AG10803 (cell line): ENCODE measurements at regions not wholly inside any gene's neighbourhood (a gene's known extent, or its start where the extent isn't known, plus 50 kb on each side); places are given as distances from the start of the nearest gene placed in this dataset.

Experiments
- DNase-seq: peaks from one replicate; pipeline ENCODE4 v3.0.0; 2010; ENCODE audit warnings: low read depth
- H3K4me3 ChIP-seq: 2 replicates; pipeline ENCODE4 v1.5.1; 2011; ENCODE audit warnings: mild to moderate bottlenecking, low read length, control low read depth
- TF ChIP-seq, protein P1 (sequence below): conservative IDR thresholded peaks from 2 replicates; pipeline ENCODE4 v1.5.1; 2011; ENCODE audit warnings: mild to moderate bottlenecking, low read length, control low read depth, inconsistent platforms

DNA sequence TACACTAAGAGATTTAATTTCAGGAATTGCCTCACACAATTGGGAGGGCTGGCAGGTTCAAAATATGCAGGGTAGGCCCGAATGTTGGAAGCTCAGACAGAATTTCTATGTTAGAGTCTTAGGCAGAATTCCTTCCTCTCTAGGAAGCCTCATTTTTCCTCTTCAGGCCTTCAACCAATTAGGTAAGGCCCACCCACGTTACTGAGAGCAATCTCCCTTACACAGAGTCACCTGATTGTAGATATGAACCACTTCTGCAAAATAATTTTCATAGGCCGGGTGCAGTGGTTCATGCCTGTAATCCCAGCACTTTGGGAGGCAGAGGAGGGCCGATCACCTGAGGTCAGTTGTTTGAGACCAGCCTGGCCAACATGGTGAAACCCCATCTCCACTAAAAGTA lies 50.2 kb upstream of the HIVEP1 start:
- TF ChIP-seq, protein P1, sequence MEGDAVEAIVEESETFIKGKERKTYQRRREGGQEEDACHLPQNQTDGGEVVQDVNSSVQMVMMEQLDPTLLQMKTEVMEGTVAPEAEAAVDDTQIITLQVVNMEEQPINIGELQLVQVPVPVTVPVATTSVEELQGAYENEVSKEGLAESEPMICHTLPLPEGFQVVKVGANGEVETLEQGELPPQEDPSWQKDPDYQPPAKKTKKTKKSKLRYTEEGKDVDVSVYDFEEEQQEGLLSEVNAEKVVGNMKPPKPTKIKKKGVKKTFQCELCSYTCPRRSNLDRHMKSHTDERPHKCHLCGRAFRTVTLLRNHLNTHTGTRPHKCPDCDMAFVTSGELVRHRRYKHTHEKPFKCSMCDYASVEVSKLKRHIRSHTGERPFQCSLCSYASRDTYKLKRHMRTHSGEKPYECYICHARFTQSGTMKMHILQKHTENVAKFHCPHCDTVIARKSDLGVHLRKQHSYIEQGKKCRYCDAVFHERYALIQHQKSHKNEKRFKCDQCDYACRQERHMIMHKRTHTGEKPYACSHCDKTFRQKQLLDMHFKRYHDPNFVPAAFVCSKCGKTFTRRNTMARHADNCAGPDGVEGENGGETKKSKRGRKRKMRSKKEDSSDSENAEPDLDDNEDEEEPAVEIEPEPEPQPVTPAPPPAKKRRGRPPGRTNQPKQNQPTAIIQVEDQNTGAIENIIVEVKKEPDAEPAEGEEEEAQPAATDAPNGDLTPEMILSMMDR = no peak
- DNase-seq = no peak
- no peak overlapping the region for H3K4me3 ChIP-seq

DNA sequence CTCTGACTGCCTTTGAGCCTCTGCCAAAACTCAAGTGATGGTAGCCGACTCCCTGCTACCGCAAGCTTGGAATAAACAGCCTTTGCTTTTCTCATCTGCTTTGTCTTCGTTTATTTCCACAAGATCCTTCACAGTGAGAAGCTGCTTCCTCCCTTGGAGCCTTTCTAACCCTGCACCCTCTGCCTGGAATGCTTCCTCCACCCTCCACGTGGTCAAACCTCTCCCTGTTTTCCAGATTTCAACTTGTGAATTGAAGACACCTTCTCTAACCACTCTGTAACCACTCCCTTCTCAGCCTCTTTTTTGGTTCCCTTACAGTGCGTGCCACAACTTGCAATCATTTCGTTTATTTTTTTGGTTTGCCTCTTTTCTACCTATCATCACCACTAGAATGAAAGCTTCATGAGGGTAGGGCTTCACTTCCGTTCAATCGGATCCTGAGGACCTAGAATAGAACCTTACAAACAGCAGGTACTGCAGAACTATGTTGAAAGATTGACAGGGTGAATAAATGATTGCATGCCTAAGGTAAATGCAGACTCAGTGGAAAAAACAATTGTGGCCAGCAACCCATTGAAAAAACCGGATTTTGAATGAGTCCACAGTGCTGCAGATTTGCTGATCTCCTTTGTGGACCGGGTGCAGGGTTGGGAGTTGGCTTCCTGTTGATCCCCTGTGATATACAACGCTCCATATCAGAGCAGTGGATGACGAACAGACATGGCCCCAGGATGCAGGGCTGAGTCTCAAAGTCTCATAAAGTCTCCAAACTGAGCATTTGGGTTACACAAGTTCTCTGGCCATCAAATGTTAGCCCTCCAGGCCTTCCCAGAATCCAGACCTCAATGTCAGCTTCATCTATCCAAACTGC lies 51.0 kb upstream of the HIVEP1 start:
- H3K4me3 ChIP-seq = no peak overlapping the region
- no peak for DNase-seq
- TF ChIP-seq, protein P1 = no peak

DNA sequence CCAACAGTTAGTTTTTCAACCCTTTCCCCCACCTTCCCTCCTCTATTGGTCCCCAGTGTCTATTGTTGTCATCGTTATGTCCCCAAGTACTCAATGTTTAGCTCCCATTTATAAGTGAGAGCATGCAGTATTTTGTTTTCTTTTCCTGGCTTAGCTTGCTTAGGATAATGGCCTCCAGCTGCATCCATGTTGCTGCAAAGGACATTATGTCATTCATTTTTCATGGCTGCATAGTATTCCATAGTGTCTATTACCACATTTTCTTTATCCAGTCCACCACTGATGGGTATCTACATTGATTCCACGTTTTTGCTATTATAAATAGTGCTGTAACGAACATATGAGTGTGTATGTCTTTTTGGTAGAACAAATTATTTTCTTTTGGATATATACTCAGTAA lies 55.3 kb upstream of the HIVEP1 start:
- TF ChIP-seq, protein P1 = no peak
- no peak overlapping the region for H3K4me3 ChIP-seq
- DNase-seq = no peak

DNA sequence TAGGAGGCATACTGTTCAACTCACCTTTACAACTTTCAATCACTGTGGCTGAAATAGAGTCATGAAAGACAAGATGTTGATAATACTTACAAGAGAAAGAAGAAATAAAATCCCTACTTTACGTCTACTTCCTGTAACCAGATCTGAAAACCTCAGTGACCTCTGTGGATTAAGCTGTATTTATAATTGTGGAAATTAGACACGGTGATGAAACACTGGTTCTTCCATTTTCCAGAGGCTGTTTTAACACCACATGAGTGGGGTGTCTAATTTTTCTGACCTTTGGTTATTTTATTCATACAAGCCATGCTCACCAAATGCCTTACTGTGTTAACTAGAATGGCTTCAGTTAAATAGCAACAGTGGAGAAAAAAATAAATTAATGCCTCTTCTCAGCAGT lies 58.5 kb upstream of the HIVEP1 start:
- no peak for DNase-seq
- TF ChIP-seq, protein P1 = no peak
- H3K4me3 ChIP-seq = no peak overlapping the region

DNA sequence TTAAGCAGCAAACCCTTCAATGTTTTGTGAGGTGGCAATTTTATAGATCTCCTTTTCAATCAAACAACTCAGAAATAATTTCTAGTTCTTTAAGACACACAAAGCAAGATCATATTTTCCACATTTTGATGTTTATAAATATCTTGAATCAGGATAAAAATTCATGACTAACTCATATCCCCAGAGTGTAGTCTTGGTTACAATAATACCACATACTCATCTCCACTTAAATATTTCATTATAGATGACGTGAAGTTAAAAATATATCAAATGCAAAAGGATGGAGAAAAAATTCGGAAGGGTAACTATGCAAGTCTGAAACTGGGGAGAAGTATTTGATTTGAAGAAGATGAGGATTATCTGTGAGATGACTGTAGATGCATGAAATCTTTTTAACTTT lies 59.8 kb upstream of the HIVEP1 start:
- DNase-seq = peak; percentile 8
- TF ChIP-seq, protein P1 = no peak

DNA sequence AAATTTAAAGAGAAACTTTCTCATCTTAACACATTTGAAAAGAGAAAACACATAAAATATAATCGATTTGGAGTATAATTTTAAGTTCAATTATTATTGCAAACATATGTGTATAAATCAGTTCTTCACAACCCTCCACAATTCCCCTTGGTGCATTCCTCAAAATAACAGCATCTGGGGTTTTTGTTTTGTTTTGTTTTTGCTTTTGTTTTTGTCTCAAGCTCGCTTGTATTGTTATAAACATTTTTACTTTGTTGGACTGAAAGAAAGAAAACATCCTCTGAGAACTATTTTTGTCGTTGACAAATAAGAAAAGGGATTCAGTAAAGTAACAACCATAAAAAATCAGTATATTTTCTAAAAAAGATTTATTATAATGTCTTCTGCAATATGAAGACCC lies 60.2 kb upstream of the HIVEP1 start:
- no peak overlapping the region for H3K4me3 ChIP-seq
- no peak for DNase-seq
- TF ChIP-seq, protein P1 = no peak

More for the DNA sequence above, 59.8 kb upstream of the HIVEP1 start:
- no peak overlapping the region for H3K4me3 ChIP-seq

DNA sequence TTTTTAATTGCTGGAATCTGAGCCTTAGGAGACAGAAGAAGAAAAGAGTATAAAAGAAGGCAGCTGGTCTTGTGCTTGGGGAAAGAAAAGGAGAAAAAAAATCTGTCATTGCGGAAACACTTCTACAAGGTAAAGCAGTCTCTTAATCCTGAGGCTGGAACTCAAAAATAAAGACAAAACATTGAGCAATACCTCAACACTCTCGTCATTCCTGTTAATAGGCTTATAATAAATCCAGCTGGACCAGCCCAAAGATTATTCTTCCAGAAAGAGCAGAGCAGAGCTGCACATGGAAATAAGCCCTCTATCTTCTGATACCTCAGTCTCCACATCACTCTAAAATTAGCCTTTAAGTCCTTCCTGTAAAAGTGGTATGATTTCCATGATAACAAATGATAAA lies 62.0 kb upstream of the HIVEP1 start:
- H3K4me3 ChIP-seq = no peak overlapping the region
- TF ChIP-seq, protein P1 = no peak
- DNase-seq = peak; percentile 7
